IMR-90 (cell line): ENCODE measurements at regions not wholly inside any gene's neighbourhood (a gene's known extent, or its start where the extent isn't known, plus 50 kb on each side); places are given as distances from the start of the nearest gene placed in this dataset.

ENCODE experiments used
- ATAC-seq: fragments of 200-7000 bp; cut with Tn5 transposase; 2 replicates; pipeline ENCODE4 v1.9.1; 2020; ENCODE audit warnings: low read depth, mild to moderate bottlenecking, moderate library complexity
- BruUV-seq: library from RNA; stranded (reverse); fragments of 400-500 nt; replicated peaks from 2 replicates; lab custom pipeline; 2021; lab: Mats Ljungman, UMichigan
- CTCF ChIA-PET: fragments of 300-600 bp; formaldehyde crosslinking; extraction: SDS; loops from one replicate; lab custom pipeline; 2021; ENCODE audit warnings: antibody characterized with exemption; lab: Yijun Ruan, JAX
- POLR2A ChIA-PET: fragments of 300-600 bp; sonication (Branson Sonifier 250); formaldehyde crosslinking; loops from one replicate; lab custom pipeline; 2022; ENCODE audit warnings: antibody characterized with exemption; ENCODE audit not compliant: unreplicated experiment; lab: Charles Lee
- DNase-seq: peaks from one replicate; pipeline ENCODE4 v3.0.0; 2013
- H2AFZ ChIP-seq: replicated peaks from 2 replicates; pipeline ENCODE3; 2013; ENCODE audit warnings: low read length, mild to moderate bottlenecking; ENCODE audit not compliant: poor library complexity
- H2AK5ac ChIP-seq: 2 replicates; pipeline ENCODE4 v1.6.1; 2013; ENCODE audit warnings: low read depth, low read length, inconsistent platforms
- H2AK9ac ChIP-seq: replicated peaks from 2 replicates; pipeline ENCODE3; 2013; ENCODE audit warnings: mild to moderate bottlenecking, low read depth, low read length, moderate library complexity; ENCODE audit not compliant: poor library complexity
- H2BK120ac ChIP-seq: 2 replicates; pipeline ENCODE4 v1.6.1; 2013; ENCODE audit warnings: low read depth, low read length, inconsistent platforms
- H2BK15ac ChIP-seq: 3 replicates; pipeline ENCODE4 v1.6.1; 2013; ENCODE audit warnings: low read depth, low read length, inconsistent platforms
- H2BK20ac ChIP-seq: 2 replicates; pipeline ENCODE4 v1.6.1; 2013; ENCODE audit warnings: low read depth, mild to moderate bottlenecking, inconsistent platforms, low read length, moderate library complexity
- H2BK5ac ChIP-seq: 2 replicates; pipeline ENCODE4 v1.6.1; 2013; ENCODE audit warnings: mild to moderate bottlenecking, low read depth, low read length, inconsistent platforms; ENCODE audit not compliant: poor library complexity, severe bottlenecking
- H3K14ac ChIP-seq: replicated peaks from 2 replicates; pipeline ENCODE4 v1.6.1; 2013; ENCODE audit warnings: low read depth, low read length, inconsistent platforms
- H3K18ac ChIP-seq: 2 replicates; pipeline ENCODE4 v1.6.1; 2013; ENCODE audit warnings: low read depth, low read length, control low read depth
- H3K23ac ChIP-seq: 2 replicates; pipeline ENCODE4 v1.6.1; 2013; ENCODE audit warnings: low read depth, low read length, inconsistent platforms
- H3K27ac ChIP-seq: 2 replicates; pipeline ENCODE4 v1.5.1; 2013; ENCODE audit warnings: mild to moderate bottlenecking, control low read depth, low read length; ENCODE audit not compliant: insufficient read depth
- H3K27me3 ChIP-seq: 2 replicates; pipeline ENCODE4 v1.6.1; 2013; ENCODE audit warnings: low read length; ENCODE audit not compliant: control insufficient read depth, insufficient read depth
- H3K36me3 ChIP-seq: 2 replicates; pipeline ENCODE4 v1.6.1; 2013; ENCODE audit warnings: low read length, mixed read lengths; ENCODE audit not compliant: control insufficient read depth, insufficient read depth
- H3K4ac ChIP-seq: 2 replicates; pipeline ENCODE4 v1.6.1; 2013; ENCODE audit warnings: low read depth, low read length, inconsistent platforms
- H3K4me1 ChIP-seq: 2 replicates; pipeline ENCODE4 v1.6.1; 2013; ENCODE audit warnings: low read length, mixed read lengths; ENCODE audit not compliant: control insufficient read depth, insufficient read depth
- H3K4me2 ChIP-seq: 2 replicates; pipeline ENCODE4 v1.6.1; 2013; ENCODE audit warnings: low read depth, mild to moderate bottlenecking, control low read depth, low read length, moderate library complexity
- H3K4me3 ChIP-seq: 2 replicates; pipeline ENCODE4 v1.5.1; 2013; ENCODE audit warnings: low read depth, mild to moderate bottlenecking, control low read depth, low read length, moderate library complexity; ENCODE audit not compliant: insufficient read depth
- H3K56ac ChIP-seq: 2 replicates; pipeline ENCODE4 v1.6.1; 2013; ENCODE audit warnings: low read length, inconsistent platforms; ENCODE audit not compliant: insufficient read depth; ENCODE audit errors: extremely low read depth
- H3K79me1 ChIP-seq, 2 experiments: 2 replicates each; pipeline ENCODE4 v1.6.1; 2013; ENCODE audit warnings: low read length in 2 of 2, inconsistent platforms in 1 of 2, low read depth in 1 of 2
- H3K9ac ChIP-seq: 2 replicates; pipeline ENCODE4 v1.6.1; 2013; ENCODE audit warnings: low read depth, low read length, control low read depth
- H3K9me1 ChIP-seq: 2 replicates; pipeline ENCODE4 v1.6.1; 2013; ENCODE audit warnings: low read length, inconsistent platforms; ENCODE audit not compliant: insufficient read depth
- H3K9me3 ChIP-seq: 2 replicates; pipeline ENCODE4 v1.6.1; 2013; ENCODE audit warnings: low read length; ENCODE audit not compliant: control insufficient read depth, insufficient read depth
- H4K20me1 ChIP-seq: 2 replicates; pipeline ENCODE4 v1.6.1; 2013; ENCODE audit warnings: low read length, inconsistent platforms; ENCODE audit not compliant: insufficient read depth
- H4K5ac ChIP-seq: 2 replicates; pipeline ENCODE4 v1.6.1; 2013; ENCODE audit warnings: mild to moderate bottlenecking, low read depth, low read length, control low read depth
- H4K8ac ChIP-seq, 2 experiments: 2 replicates each; pipeline ENCODE4 v1.6.1; 2013; ENCODE audit warnings: low read depth in 2 of 2, low read length in 2 of 2, control low read depth in 1 of 2, inconsistent platforms in 1 of 2
- H4K91ac ChIP-seq: 2 replicates; pipeline ENCODE4 v1.6.1; 2013; ENCODE audit warnings: low read depth, low read length, inconsistent platforms; ENCODE audit not compliant: insufficient read depth
- BHLHE40 ChIP-seq: fragments of 150-350 bp; IDR thresholded peaks from 2 replicates; pipeline ENCODE4 v1.6.1; 2016; ENCODE audit warnings: mild to moderate bottlenecking, low read depth, low read length
- FOS ChIP-seq: fragments of 150-350 bp; IDR thresholded peaks from 2 replicates; pipeline ENCODE4 v1.6.1; 2016; ENCODE audit warnings: low read depth, low read length
- MXI1 ChIP-seq: IDR thresholded peaks from 2 replicates; pipeline ENCODE4 v1.6.1; 2012; ENCODE audit warnings: low read depth, mild to moderate bottlenecking, low read length, moderate library complexity, borderline replicate concordance
- RFX5 ChIP-seq: IDR thresholded peaks from 2 replicates; pipeline ENCODE4 v1.8.0; 2012; ENCODE audit warnings: low read depth, mild to moderate bottlenecking, low read length, moderate library complexity
- WGBS, 2 experiments: methylation state at CpG; one replicate each; pipeline versions ENCODE4 v1.1.5 to v1.1.7; 2013; ENCODE audit warnings: missing lambda C conversion rate in 2 of 2; ENCODE audit not compliant: insufficient read length in 1 of 2; ENCODE audit errors: extremely low coverage in 2 of 2; 5-methylcytosine and 5-hydroxymethylcytosine counted together
- dilution Hi-C: fragments of 300-500 bp; cut with HindIII; formaldehyde crosslinking; loops from one replicate; pipeline ENCODE4 v1.14.3; 2018; ENCODE audit warnings: low sequenced_read_pairs; ENCODE audit not compliant: unreplicated experiment
- in situ Hi-C: fragments of 300-500 bp; cut with MboI; formaldehyde crosslinking; loops from 3 replicates; pipeline ENCODE4 v1.14.3; 2019; ENCODE audit warnings: low sequenced_read_pairs, inconsistent platforms, mixed read lengths
- intact Hi-C: fragments of 100-400 bp; cut with micrococcal nuclease; formaldehyde crosslinking; loops from 2 replicates; pipeline ENCODE4 v1.10.0; 2022
- TF ChIP-seq, protein P1 (sequence below): conservative IDR thresholded peaks from 2 replicates; pipeline ENCODE4 v1.5.1; 2012; ENCODE audit warnings: mild to moderate bottlenecking, low read depth, low read length, improper control_type of control experiment

GRCh38 chr13:111530137-111530870, 209.9 kb downstream of the TEX29 start:
- TF ChIP-seq MXI1 = no peak
- TF ChIP-seq, protein P1, sequence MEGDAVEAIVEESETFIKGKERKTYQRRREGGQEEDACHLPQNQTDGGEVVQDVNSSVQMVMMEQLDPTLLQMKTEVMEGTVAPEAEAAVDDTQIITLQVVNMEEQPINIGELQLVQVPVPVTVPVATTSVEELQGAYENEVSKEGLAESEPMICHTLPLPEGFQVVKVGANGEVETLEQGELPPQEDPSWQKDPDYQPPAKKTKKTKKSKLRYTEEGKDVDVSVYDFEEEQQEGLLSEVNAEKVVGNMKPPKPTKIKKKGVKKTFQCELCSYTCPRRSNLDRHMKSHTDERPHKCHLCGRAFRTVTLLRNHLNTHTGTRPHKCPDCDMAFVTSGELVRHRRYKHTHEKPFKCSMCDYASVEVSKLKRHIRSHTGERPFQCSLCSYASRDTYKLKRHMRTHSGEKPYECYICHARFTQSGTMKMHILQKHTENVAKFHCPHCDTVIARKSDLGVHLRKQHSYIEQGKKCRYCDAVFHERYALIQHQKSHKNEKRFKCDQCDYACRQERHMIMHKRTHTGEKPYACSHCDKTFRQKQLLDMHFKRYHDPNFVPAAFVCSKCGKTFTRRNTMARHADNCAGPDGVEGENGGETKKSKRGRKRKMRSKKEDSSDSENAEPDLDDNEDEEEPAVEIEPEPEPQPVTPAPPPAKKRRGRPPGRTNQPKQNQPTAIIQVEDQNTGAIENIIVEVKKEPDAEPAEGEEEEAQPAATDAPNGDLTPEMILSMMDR = no peak
- TF ChIP-seq RFX5 = no peak
- TF ChIP-seq BHLHE40 = no peak
- TF ChIP-seq FOS = no peak
- no peak overlapping the region for H3K18ac ChIP-seq
- no peak overlapping the region for H2AK5ac ChIP-seq
- H3K9me1 ChIP-seq = no peaks in the 10 kb centered on the region
- CTCF ChIA-PET = no interaction called here
- H3K9me3 ChIP-seq = peaks cover 16% of the 10 kb centered on the region
- no peak overlapping the region for H2BK20ac ChIP-seq
- DNase-seq = no peak
- H4K20me1 ChIP-seq = no peaks in the 10 kb centered on the region
- no peak for ATAC-seq
- 49% methylated on average over 3 of the region's 17 CpGs; no CpG with 5 or more reads in 1 of the 2 experiments for WGBS, 2 experiments
- H3K4me2 ChIP-seq = no peak overlapping the region
- H3K23ac ChIP-seq = no peak overlapping the region
- no peaks in the 10 kb centered on the region for H3K79me1 ChIP-seq
- no peak overlapping the region for H2BK15ac ChIP-seq
- H2BK120ac ChIP-seq = no peak overlapping the region
- dilution Hi-C loops (no loop called here), in situ Hi-C loops (no loop called here), intact Hi-C loops (no loop called here)
- H3K27ac ChIP-seq = no peak overlapping the region
- H3K36me3 ChIP-seq = no peaks in the 10 kb centered on the region
- no peak overlapping the region for H3K9ac ChIP-seq
- H2AFZ ChIP-seq = no peak overlapping the region
- no peak overlapping the region for H4K8ac ChIP-seq
- POLR2A ChIA-PET = no interaction called here
- H2BK5ac ChIP-seq = no peak overlapping the region
- BruUV-seq = no TSS peak
- no peaks in the 10 kb centered on the region for H3K27me3 ChIP-seq
- H3K4me3 ChIP-seq = no peak overlapping the region
- no peak overlapping the region for H4K91ac ChIP-seq
- no peak overlapping the region for H4K5ac ChIP-seq
- no peak overlapping the region for H3K56ac ChIP-seq
- H3K14ac ChIP-seq = no peak overlapping the region
- H3K4me1 ChIP-seq = no peaks in the 10 kb centered on the region
- no peak overlapping the region for H2AK9ac ChIP-seq
- H3K4ac ChIP-seq = no peak overlapping the region
